Activated CD8-positive, alpha-beta T cell treated with anti-CD3 and anti-CD28 coated beads, Interleukin-2, amount 10 ng/mL, durations not matched to agents 7 days and 5 days (primary cell): ENCODE measurements at regions not wholly inside any gene's neighbourhood (a gene's known extent, or its start where the extent isn't known, plus 50 kb on each side); places are given as distances from the start of the nearest gene placed in this dataset.

Source experiments
- ATAC-seq: fragments of 150-1000 bp; cut with Tn5 transposase; one replicate; pipeline ENCODE4 v1.10.0; 2021; ENCODE audit warnings: moderate library complexity
- CTCF ChIA-PET: fragments of 350-600 bp; sonication (Branson Sonifier 250); formaldehyde crosslinking; loops from one replicate; lab custom pipeline; 2021; ENCODE audit warnings: antibody characterized with exemption; lab: Charles Lee
- POLR2A ChIA-PET: fragments of 350-600 bp; sonication (Branson Sonifier 250); formaldehyde crosslinking; loops from one replicate; lab custom pipeline; 2021; ENCODE audit warnings: antibody characterized with exemption; lab: Charles Lee
- DNase-seq: peaks from one replicate; pipeline ENCODE4 v3.0.0-alpha.2; 2020
- H3K27ac Mint-ChIP-seq: one replicate; pipeline ENCODE4 v1.8.0; 2021; ENCODE audit warnings: mild to moderate bottlenecking, mixed read lengths
- H3K27me3 Mint-ChIP-seq: one replicate; pipeline ENCODE4 v1.8.0; 2021; ENCODE audit warnings: low read depth, mixed read lengths
- H3K36me3 Mint-ChIP-seq: one replicate; pipeline ENCODE4 v1.8.0; 2021; ENCODE audit warnings: low read depth, mixed read lengths
- H3K4me1 Mint-ChIP-seq: one replicate; pipeline ENCODE4 v1.8.0; 2021; ENCODE audit warnings: low read depth, mixed read lengths
- H3K4me3 Mint-ChIP-seq: one replicate; pipeline ENCODE4 v1.8.0; 2021; ENCODE audit warnings: mild to moderate bottlenecking, mixed read lengths
- H3K9me3 Mint-ChIP-seq: one replicate; pipeline ENCODE4 v1.8.0; 2022; ENCODE audit warnings: mixed read lengths; ENCODE audit not compliant: insufficient read depth

- Mint-ChIP-seq H3K4me3 (no peak overlapping the region), H3K36me3 (no peaks in the 10 kb centered on the region), H3K27me3 (no peaks in the 10 kb centered on the region), H3K4me1 (no peaks in the 10 kb centered on the region), H3K9me3 (no peaks in the 10 kb centered on the region), H3K27ac (no peak overlapping the region)
- ATAC-seq (no peak), DNase-seq (no peak)
- ChIA-PET POLR2A (no interaction called here), CTCF (no interaction called here)
Measured at GRCh38 chr4:137389911-137390520, 142.3 kb downstream of the PCDH18 start.

GRCh38 chr4:137387924-137388323 is 144.4 kb downstream of the PCDH18 start:
- ChIA-PET CTCF (no interaction called here), POLR2A (no interaction called here)
- ATAC-seq (no peak), DNase-seq (no peak)
- H3K4me3 Mint-ChIP-seq, result no peak overlapping the region
- no peaks in the 10 kb centered on the region for H3K9me3 Mint-ChIP-seq
- H3K4me1 Mint-ChIP-seq, result no peaks in the 10 kb centered on the region
- no peak overlapping the region for H3K27ac Mint-ChIP-seq
- no peaks in the 10 kb centered on the region for H3K36me3 Mint-ChIP-seq
- H3K27me3 Mint-ChIP-seq, result no peaks in the 10 kb centered on the region

- no peak overlapping the region for H3K4me3 Mint-ChIP-seq
- CTCF ChIA-PET, result no interaction called here
- H3K27me3 Mint-ChIP-seq, result no peaks in the 10 kb centered on the region
Measured at GRCh38 chr4:137384476-137384875, 147.8 kb downstream of the PCDH18 start.

GRCh38 chr4:137378821-137379220 is 153.5 kb downstream of the PCDH18 start:
- no peaks in the 10 kb centered on the region for H3K4me1 Mint-ChIP-seq
- H3K27ac Mint-ChIP-seq, result no peak overlapping the region
- no peaks in the 10 kb centered on the region for H3K36me3 Mint-ChIP-seq
- ChIA-PET CTCF (no interaction called here), POLR2A (no interaction called here)
- no peaks in the 10 kb centered on the region for H3K9me3 Mint-ChIP-seq
- ATAC-seq (no peak), DNase-seq (no peak)
- no peak overlapping the region for H3K4me3 Mint-ChIP-seq
- no peaks in the 10 kb centered on the region for H3K27me3 Mint-ChIP-seq

More at GRCh38 chr4:137384476-137384875, 147.8 kb downstream of the PCDH18 start:
- POLR2A ChIA-PET, result no interaction called here
- Mint-ChIP-seq H3K4me1 (no peaks in the 10 kb centered on the region), H3K27ac (no peak overlapping the region), H3K9me3 (no peaks in the 10 kb centered on the region), H3K36me3 (no peaks in the 10 kb centered on the region)
- ATAC-seq (no peak), DNase-seq (no peak)

GRCh38 chr4:137378393-137378792 is 153.9 kb downstream of the PCDH18 start:
- no peak for ATAC-seq
- POLR2A ChIA-PET, result no interaction called here
- no peaks in the 10 kb centered on the region for H3K4me1 Mint-ChIP-seq
- CTCF ChIA-PET, result no interaction called here
- H3K9me3 Mint-ChIP-seq, result no peaks in the 10 kb centered on the region
- H3K27me3 Mint-ChIP-seq, result no peaks in the 10 kb centered on the region
- DNase-seq, result no peak
- no peak overlapping the region for H3K27ac Mint-ChIP-seq
- H3K36me3 Mint-ChIP-seq, result no peaks in the 10 kb centered on the region
- H3K4me3 Mint-ChIP-seq, result no peak overlapping the region

GRCh38 chr4:137376312-137376711 is 156.0 kb downstream of the PCDH18 start:
- ChIA-PET POLR2A (no interaction called here), CTCF (no interaction called here)
- Mint-ChIP-seq H3K36me3 (no peaks in the 10 kb centered on the region), H3K27me3 (no peaks in the 10 kb centered on the region), H3K9me3 (no peaks in the 10 kb centered on the region), H3K4me3 (no peak overlapping the region), H3K27ac (no peak overlapping the region), H3K4me1 (no peaks in the 10 kb centered on the region)
- DNase-seq (no peak), ATAC-seq (no peak)

- ChIA-PET CTCF (no interaction called here), POLR2A (no interaction called here)
- Mint-ChIP-seq H3K4me1 (no peaks in the 10 kb centered on the region), H3K36me3 (no peaks in the 10 kb centered on the region), H3K27ac (no peak overlapping the region), H3K4me3 (no peak overlapping the region), H3K9me3 (no peaks in the 10 kb centered on the region), H3K27me3 (no peaks in the 10 kb centered on the region)
- ATAC-seq (no peak), DNase-seq (no peak)
Measured at GRCh38 chr4:137375111-137375850, 157.0 kb downstream of the PCDH18 start.

GRCh38 chr4:137370679-137371078 is 161.6 kb downstream of the PCDH18 start:
- no peak overlapping the region for H3K4me3 Mint-ChIP-seq
- H3K9me3 Mint-ChIP-seq, result no peaks in the 10 kb centered on the region
- no peaks in the 10 kb centered on the region for H3K36me3 Mint-ChIP-seq
- ATAC-seq (no peak), DNase-seq (no peak)
- POLR2A ChIA-PET, result no interaction called here
- H3K27ac Mint-ChIP-seq, result no peak overlapping the region
- CTCF ChIA-PET, result no interaction called here
- H3K4me1 Mint-ChIP-seq, result no peaks in the 10 kb centered on the region
- no peaks in the 10 kb centered on the region for H3K27me3 Mint-ChIP-seq

GRCh38 chr4:137370206-137370633 is 162.1 kb downstream of the PCDH18 start:
- H3K27me3 Mint-ChIP-seq, result no peaks in the 10 kb centered on the region
- ChIA-PET CTCF (no interaction called here), POLR2A (no interaction called here)
- H3K9me3 Mint-ChIP-seq, result no peaks in the 10 kb centered on the region
- no peaks in the 10 kb centered on the region for H3K4me1 Mint-ChIP-seq
- no peak for ATAC-seq
- H3K36me3 Mint-ChIP-seq, result no peaks in the 10 kb centered on the region
- H3K4me3 Mint-ChIP-seq, result no peak overlapping the region
- DNase-seq, result no peak
- H3K27ac Mint-ChIP-seq, result no peak overlapping the region

- POLR2A ChIA-PET, result no interaction called here
- no peak overlapping the region for H3K27ac Mint-ChIP-seq
Measured at GRCh38 chr4:137367620-137368019, 164.7 kb downstream of the PCDH18 start.

GRCh38 chr4:137363496-137363895 is 168.8 kb downstream of the PCDH18 start:
- CTCF ChIA-PET, result no interaction called here
- Mint-ChIP-seq H3K27me3 (no peaks in the 10 kb centered on the region), H3K27ac (no peak overlapping the region), H3K9me3 (no peaks in the 10 kb centered on the region), H3K36me3 (no peaks in the 10 kb centered on the region), H3K4me3 (no peak overlapping the region), H3K4me1 (no peaks in the 10 kb centered on the region)
- ATAC-seq (no peak), DNase-seq (no peak)
- POLR2A ChIA-PET, result no interaction called here

More at GRCh38 chr4:137367620-137368019, 164.7 kb downstream of the PCDH18 start:
- no peak for ATAC-seq
- no peaks in the 10 kb centered on the region for H3K9me3 Mint-ChIP-seq
- H3K4me1 Mint-ChIP-seq, result no peaks in the 10 kb centered on the region
- no peaks in the 10 kb centered on the region for H3K27me3 Mint-ChIP-seq
- CTCF ChIA-PET, result no interaction called here
- no peaks in the 10 kb centered on the region for H3K36me3 Mint-ChIP-seq
- no peak for DNase-seq
- no peak overlapping the region for H3K4me3 Mint-ChIP-seq

- no peaks in the 10 kb centered on the region for H3K9me3 Mint-ChIP-seq
- CTCF ChIA-PET, result no interaction called here
- H3K4me3 Mint-ChIP-seq, result no peak overlapping the region
- no peak overlapping the region for H3K27ac Mint-ChIP-seq
- ATAC-seq, result no peak
- no peaks in the 10 kb centered on the region for H3K4me1 Mint-ChIP-seq
- no peaks in the 10 kb centered on the region for H3K27me3 Mint-ChIP-seq
- no peaks in the 10 kb centered on the region for H3K36me3 Mint-ChIP-seq
- DNase-seq, result no peak
- POLR2A ChIA-PET, result no interaction called here
Measured at GRCh38 chr4:137361756-137362470, 170.4 kb downstream of the PCDH18 start.
